OCI-LY7 (cell line): ENCODE measurements at regions not wholly inside any gene's neighbourhood (a gene's known extent, or its start where the extent isn't known, plus 50 kb on each side); places are given as distances from the start of the nearest gene placed in this dataset.

Experiments
- EZH2phosphoT487 ChIP-seq: fragments of 200-600 bp; sonication (generic); IDR thresholded peaks from 2 replicates; pipeline ENCODE4 v1.6.1; 2018; ENCODE audit warnings: low read depth, borderline replicate concordance, mild to moderate bottlenecking, mixed run types, antibody characterized with exemption, low read length, moderate library complexity, mixed read lengths
- TF ChIP-seq, protein P1 (sequence below): fragments of 200-600 bp; sonication (generic); conservative IDR thresholded peaks from 2 replicates; pipeline ENCODE4 v1.5.1; 2014; ENCODE audit warnings: mild to moderate bottlenecking, antibody characterized with exemption, low read length, moderate library complexity, mixed read lengths

DNA sequence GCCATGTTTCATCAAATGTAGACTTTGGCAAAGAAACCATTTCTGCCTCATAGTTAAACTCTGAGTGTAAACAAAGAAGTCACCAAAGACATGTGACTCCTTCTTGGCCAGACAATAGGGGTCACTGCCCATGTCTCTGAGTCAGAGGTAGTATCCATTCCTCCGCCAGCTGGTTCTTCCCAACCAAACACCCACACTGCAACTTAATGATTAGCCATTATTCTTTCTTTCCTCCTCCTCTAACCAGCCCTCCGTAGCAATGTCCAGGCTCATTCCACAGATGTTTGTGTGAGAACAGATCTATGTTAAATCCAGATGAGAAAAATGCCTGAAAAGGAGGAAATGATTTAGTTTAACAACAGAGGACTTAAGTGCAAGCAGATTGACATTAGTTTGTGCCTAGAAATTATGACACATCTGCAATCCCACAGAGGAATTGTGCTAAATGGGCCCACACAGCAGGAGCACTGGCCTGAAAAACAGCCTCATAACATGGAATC is 127.9 kb upstream of the SH3BP4 start:
- TF ChIP-seq, protein P1, sequence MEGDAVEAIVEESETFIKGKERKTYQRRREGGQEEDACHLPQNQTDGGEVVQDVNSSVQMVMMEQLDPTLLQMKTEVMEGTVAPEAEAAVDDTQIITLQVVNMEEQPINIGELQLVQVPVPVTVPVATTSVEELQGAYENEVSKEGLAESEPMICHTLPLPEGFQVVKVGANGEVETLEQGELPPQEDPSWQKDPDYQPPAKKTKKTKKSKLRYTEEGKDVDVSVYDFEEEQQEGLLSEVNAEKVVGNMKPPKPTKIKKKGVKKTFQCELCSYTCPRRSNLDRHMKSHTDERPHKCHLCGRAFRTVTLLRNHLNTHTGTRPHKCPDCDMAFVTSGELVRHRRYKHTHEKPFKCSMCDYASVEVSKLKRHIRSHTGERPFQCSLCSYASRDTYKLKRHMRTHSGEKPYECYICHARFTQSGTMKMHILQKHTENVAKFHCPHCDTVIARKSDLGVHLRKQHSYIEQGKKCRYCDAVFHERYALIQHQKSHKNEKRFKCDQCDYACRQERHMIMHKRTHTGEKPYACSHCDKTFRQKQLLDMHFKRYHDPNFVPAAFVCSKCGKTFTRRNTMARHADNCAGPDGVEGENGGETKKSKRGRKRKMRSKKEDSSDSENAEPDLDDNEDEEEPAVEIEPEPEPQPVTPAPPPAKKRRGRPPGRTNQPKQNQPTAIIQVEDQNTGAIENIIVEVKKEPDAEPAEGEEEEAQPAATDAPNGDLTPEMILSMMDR: no peak
- TF ChIP-seq EZH2phosphoT487: no peak
